Activated CD4-positive, alpha-beta memory T cell treated with anti-CD3 and anti-CD28 coated beads for 36 hours (primary cell): ENCODE measurements at regions not wholly inside any gene's neighbourhood (a gene's known extent, or its start where the extent isn't known, plus 50 kb on each side); places are given as distances from the start of the nearest gene placed in this dataset.

Experiments
- CTCF ChIA-PET: fragments of 350-600 bp; sonication (Branson Sonifier 250); formaldehyde crosslinking; loops from one replicate; lab custom pipeline; 2021; ENCODE audit warnings: antibody characterized with exemption, inconsistent platforms; lab: Charles Lee
- POLR2A ChIA-PET: fragments of 350-600 bp; sonication (Branson Sonifier 250); formaldehyde crosslinking; loops from one replicate; lab custom pipeline; 2021; ENCODE audit warnings: antibody characterized with exemption; lab: Charles Lee
- DNase-seq: peaks from one replicate; pipeline ENCODE4 v3.0.0-alpha.2; 2020
- H3K27ac Mint-ChIP-seq: one replicate; pipeline ENCODE4 v1.8.0; 2021; ENCODE audit warnings: mixed read lengths
- H3K27me3 Mint-ChIP-seq: one replicate; pipeline ENCODE4 v1.8.0; 2021; ENCODE audit warnings: mixed read lengths
- H3K36me3 Mint-ChIP-seq: one replicate; pipeline ENCODE4 v1.8.0; 2021; ENCODE audit warnings: mixed read lengths
- H3K4me1 Mint-ChIP-seq: one replicate; pipeline ENCODE4 v1.8.0; 2021; ENCODE audit warnings: low read depth, mixed read lengths
- H3K4me3 Mint-ChIP-seq: one replicate; pipeline ENCODE4 v1.8.0; 2021; ENCODE audit warnings: mild to moderate bottlenecking, mixed read lengths
- H3K9me3 Mint-ChIP-seq: one replicate; pipeline ENCODE4 v1.8.0; 2021; ENCODE audit warnings: mixed read lengths
- intact Hi-C: fragments of 100-400 bp; cut with micrococcal nuclease; formaldehyde crosslinking; loops from one replicate; pipeline ENCODE4 v1.15.1; 2023

- intact Hi-C loops: no loop called here
- H3K4me1 Mint-ChIP-seq: peaks cover 15% of the 10 kb centered on the region
- DNase-seq: no peak
- CTCF ChIA-PET: interaction anchor here (1.2 kb wide), 1 partner anchor 610 kb away, joined by 4 read pairs; no protein-coding TSS in a partner anchor
- H3K9me3 Mint-ChIP-seq: no peaks in the 10 kb centered on the region
- POLR2A ChIA-PET: interaction anchor here (0.8 kb wide), 1 partner anchor 42 kb away, joined by 3 read pairs; no protein-coding TSS in a partner anchor
- no peaks in the 10 kb centered on the region for H3K27me3 Mint-ChIP-seq
- no peaks in the 10 kb centered on the region for H3K36me3 Mint-ChIP-seq
- no peak overlapping the region for H3K4me3 Mint-ChIP-seq
- no peak overlapping the region for H3K27ac Mint-ChIP-seq
Observed at GRCh38 chr13:40072663-40073120, 417.2 kb downstream of the COG6 start.

GRCh38 chr13:40074338-40074737, 418.9 kb downstream of the COG6 start:
- Mint-ChIP-seq H3K4me1 (peaks cover 11% of the 10 kb centered on the region), H3K36me3 (no peaks in the 10 kb centered on the region), H3K27me3 (no peaks in the 10 kb centered on the region), H3K9me3 (no peaks in the 10 kb centered on the region), H3K27ac (no peak overlapping the region), H3K4me3 (no peak overlapping the region)
- POLR2A ChIA-PET: no interaction called here
- CTCF ChIA-PET: interaction anchor here (0.6 to 0.9 kb wide), 2 partner anchors 17 to 1059 kb away, joined by 3 to 5 read pairs; no protein-coding TSS in a partner anchor
- no peak for DNase-seq
- intact Hi-C loops: no loop called here

GRCh38 chr13:40075281-40075680, 419.8 kb downstream of the COG6 start:
- H3K27ac Mint-ChIP-seq: no peak overlapping the region
- no peak overlapping the region for H3K4me3 Mint-ChIP-seq
- ChIA-PET CTCF (interaction anchor here (0.7 kb wide), 1 partner anchor 601 kb away, joined by 3 read pairs; no protein-coding TSS in a partner anchor), POLR2A (interaction anchor here (0.6 to 1.2 kb wide), 2 partner anchors 511 to 701 kb away, joined by 3 read pairs; no protein-coding TSS in a partner anchor)
- intact Hi-C loops: no loop called here
- H3K36me3 Mint-ChIP-seq: no peaks in the 10 kb centered on the region
- no peak for DNase-seq
- H3K9me3 Mint-ChIP-seq: no peaks in the 10 kb centered on the region
- peaks cover 6% of the 10 kb centered on the region for H3K4me1 Mint-ChIP-seq
- H3K27me3 Mint-ChIP-seq: no peaks in the 10 kb centered on the region

GRCh38 chr13:40076765-40077362, 421.4 kb downstream of the COG6 start:
- H3K27ac Mint-ChIP-seq: no peak overlapping the region
- H3K27me3 Mint-ChIP-seq: no peaks in the 10 kb centered on the region
- ChIA-PET POLR2A (no interaction called here), CTCF (interaction anchor here (1.5 to 1.7 kb wide), 2 partner anchors 7 to 10 kb away, joined by 4 to 5 read pairs; no protein-coding TSS in a partner anchor)
- no peaks in the 10 kb centered on the region for H3K4me1 Mint-ChIP-seq
- H3K4me3 Mint-ChIP-seq: no peak overlapping the region
- no peak for DNase-seq
- H3K36me3 Mint-ChIP-seq: peaks cover 2% of the 10 kb centered on the region
- intact Hi-C loops: no loop called here
- peaks cover 2% of the 10 kb centered on the region for H3K9me3 Mint-ChIP-seq

GRCh38 chr13:40077396-40078027, 422.1 kb downstream of the COG6 start:
- no peaks in the 10 kb centered on the region for H3K27me3 Mint-ChIP-seq
- intact Hi-C loops: no loop called here
- no peak overlapping the region for H3K4me3 Mint-ChIP-seq
- peaks cover 2% of the 10 kb centered on the region for H3K36me3 Mint-ChIP-seq
- CTCF ChIA-PET: interaction anchor here (1.5 to 1.7 kb wide), 2 partner anchors 8 to 10 kb away, joined by 4 to 5 read pairs; no protein-coding TSS in a partner anchor
- H3K4me1 Mint-ChIP-seq: no peaks in the 10 kb centered on the region
- peaks cover 2% of the 10 kb centered on the region for H3K9me3 Mint-ChIP-seq
- POLR2A ChIA-PET: no interaction called here
- no peak overlapping the region for H3K27ac Mint-ChIP-seq
- DNase-seq: no peak

- Mint-ChIP-seq H3K9me3 (peaks cover 2% of the 10 kb centered on the region), H3K27ac (no peak overlapping the region), H3K36me3 (peaks cover 2% of the 10 kb centered on the region), H3K27me3 (no peaks in the 10 kb centered on the region), H3K4me1 (no peaks in the 10 kb centered on the region), H3K4me3 (no peak overlapping the region)
- POLR2A ChIA-PET: no interaction called here
- CTCF ChIA-PET: interaction anchor here (1.2 kb wide), 1 partner anchor 10 kb away, joined by 8 read pairs; no protein-coding TSS in a partner anchor
- intact Hi-C loops: no loop called here
- DNase-seq: no peak
Observed at GRCh38 chr13:40079721-40080120, 424.3 kb downstream of the COG6 start.

- Mint-ChIP-seq H3K27ac (no peak overlapping the region), H3K9me3 (peaks cover 2% of the 10 kb centered on the region), H3K4me1 (peaks cover under 1% of the 10 kb centered on the region), H3K36me3 (peaks cover 2% of the 10 kb centered on the region), H3K4me3 (no peak overlapping the region), H3K27me3 (no peaks in the 10 kb centered on the region)
- CTCF ChIA-PET: interaction anchor here (0.6 to 1.2 kb wide), 2 partner anchors 11 to 421 kb away, joined by 3 to 8 read pairs; no protein-coding TSS in a partner anchor
- DNase-seq: no peak
- POLR2A ChIA-PET: no interaction called here
- intact Hi-C loops: no loop called here
Observed at GRCh38 chr13:40080676-40081075, 425.2 kb downstream of the COG6 start.

GRCh38 chr13:40082639-40083038, 427.2 kb downstream of the COG6 start:
- CTCF ChIA-PET: interaction anchor here (0.9 kb wide), 1 partner anchor 13 kb away, joined by 4 read pairs; no protein-coding TSS in a partner anchor
- Mint-ChIP-seq H3K27me3 (no peaks in the 10 kb centered on the region), H3K4me1 (peaks cover 4% of the 10 kb centered on the region), H3K9me3 (peaks cover 2% of the 10 kb centered on the region), H3K27ac (no peak overlapping the region), H3K4me3 (no peak overlapping the region), H3K36me3 (peaks cover 2% of the 10 kb centered on the region)
- POLR2A ChIA-PET: no interaction called here
- intact Hi-C loops: no loop called here
- no peak for DNase-seq

- no peak overlapping the region for H3K4me3 Mint-ChIP-seq
- intact Hi-C loops: no loop called here
- DNase-seq: no peak
- H3K4me1 Mint-ChIP-seq: peaks cover 4% of the 10 kb centered on the region
- H3K9me3 Mint-ChIP-seq: peaks cover 2% of the 10 kb centered on the region
- peaks cover 2% of the 10 kb centered on the region for H3K36me3 Mint-ChIP-seq
- no peaks in the 10 kb centered on the region for H3K27me3 Mint-ChIP-seq
- H3K27ac Mint-ChIP-seq: no peak overlapping the region
- POLR2A ChIA-PET: no interaction called here
- CTCF ChIA-PET: interaction anchor here (1.5 to 3.4 kb wide), 3 partner anchors 12 to 141 kb away, joined by 3 to 16 read pairs (median 3); no protein-coding TSS in a partner anchor
Observed at GRCh38 chr13:40083841-40084240, 428.4 kb downstream of the COG6 start.

- Mint-ChIP-seq H3K4me3 (no peak overlapping the region), H3K27ac (no peak overlapping the region), H3K27me3 (no peaks in the 10 kb centered on the region), H3K4me1 (peaks cover 4% of the 10 kb centered on the region), H3K9me3 (peaks cover 2% of the 10 kb centered on the region), H3K36me3 (peaks cover 2% of the 10 kb centered on the region)
- intact Hi-C loops: no loop called here
- ChIA-PET POLR2A (no interaction called here), CTCF (interaction anchor here (0.6 to 3.4 kb wide), 4 partner anchors 11 to 560 kb away, joined by 3 to 16 read pairs (median 3); no protein-coding TSS in a partner anchor)
- DNase-seq: no peak
Observed at GRCh38 chr13:40084934-40085333, 429.5 kb downstream of the COG6 start.

- ChIA-PET CTCF (interaction anchor here (0.9 to 3.4 kb wide), 2 partner anchors 18 kb away, joined by 3 to 16 read pairs; no protein-coding TSS in a partner anchor), POLR2A (no interaction called here)
- Mint-ChIP-seq H3K27me3 (no peaks in the 10 kb centered on the region), H3K9me3 (no peaks in the 10 kb centered on the region), H3K36me3 (no peaks in the 10 kb centered on the region), H3K4me3 (no peak overlapping the region), H3K4me1 (peaks cover 4% of the 10 kb centered on the region), H3K27ac (no peak overlapping the region)
- no peak for DNase-seq
- intact Hi-C loops: no loop called here
Observed at GRCh38 chr13:40087091-40088002, 431.9 kb downstream of the COG6 start.
